H1 (cell line): ENCODE measurements at regions not wholly inside any gene's neighbourhood (a gene's known extent, or its start where the extent isn't known, plus 50 kb on each side); places are given as distances from the start of the nearest gene placed in this dataset.

ENCODE experiments used
- CTCF ChIA-PET: fragments of 300-600 bp; sonication (Branson Sonifier 250); formaldehyde crosslinking; loops from one replicate; lab custom pipeline; 2021; ENCODE audit not compliant: partially characterized antibody; lab: Charles Lee
- POLR2A ChIA-PET: fragments of 300-600 bp; sonication (Branson Sonifier 250); formaldehyde crosslinking; loops from one replicate; lab custom pipeline; 2021; ENCODE audit warnings: inconsistent platforms; ENCODE audit not compliant: partially characterized antibody; lab: Charles Lee
- DNase-seq, 2 experiments: peaks; one replicate each; pipeline versions ENCODE4 v3.0.0 to v3.0.0-alpha.2; 2010 to 2022; ENCODE audit warnings: low spot score in 2 of 2, low read depth in 1 of 2, mixed read lengths in 1 of 2
- FAIRE-seq: peaks from 2 replicates; lab custom pipeline; 2011; peaks lifted over from hg19 to GRCh38; lab: Jason Lieb, UNC
- H2AFZ ChIP-seq: 2 replicates; pipeline ENCODE4 v1.8.1; 2012; ENCODE audit warnings: low read length, inconsistent platforms
- H2AK5ac ChIP-seq: 2 replicates; pipeline ENCODE4 v1.6.1; 2013; ENCODE audit warnings: low read depth, low read length
- H2BK120ac ChIP-seq: replicated peaks from 2 replicates; pipeline ENCODE3; 2013; ENCODE audit warnings: low read depth, low read length, inconsistent platforms
- H2BK12ac ChIP-seq: 2 replicates; pipeline ENCODE4 v1.6.1; 2013; ENCODE audit warnings: low read depth, low read length
- H2BK15ac ChIP-seq: 2 replicates; pipeline ENCODE4 v1.6.1; 2013; ENCODE audit warnings: low read length
- H2BK20ac ChIP-seq: 2 replicates; pipeline ENCODE4 v1.6.1; 2013; ENCODE audit warnings: low read length
- H2BK5ac ChIP-seq: 2 replicates; pipeline ENCODE4 v1.6.1; 2013; ENCODE audit warnings: low read depth, low read length
- H3K14ac ChIP-seq: 2 replicates; pipeline ENCODE4 v1.6.1; 2013; ENCODE audit warnings: inconsistent platforms; ENCODE audit not compliant: insufficient read length
- H3K18ac ChIP-seq: 2 replicates; pipeline ENCODE4 v1.6.1; 2013; ENCODE audit warnings: low read length; ENCODE audit errors: extremely low read depth
- H3K23ac ChIP-seq: 2 replicates; pipeline ENCODE4 v1.6.1; 2013; ENCODE audit warnings: inconsistent platforms; ENCODE audit not compliant: insufficient read length
- H3K23me2 ChIP-seq: 2 replicates; pipeline ENCODE4 v1.6.1; 2013; ENCODE audit warnings: low read depth, low read length
- H3K27ac ChIP-seq: 2 replicates; pipeline ENCODE4 v1.6.1; 2011; ENCODE audit warnings: low read depth, low read length, inconsistent platforms
- H3K27me3 ChIP-seq, 4 experiments: replicated peaks in 1 of 4; 1 replicate in 1 of 4; 2 replicates in 3 of 4; pipeline versions ENCODE4 v1.6.1 to v1.8.1; 2011 to 2013; ENCODE audit warnings: low read length in 3 of 4, mild to moderate bottlenecking in 3 of 4, inconsistent platforms in 2 of 4, mixed read lengths in 2 of 4, moderate library complexity in 1 of 4; ENCODE audit not compliant: control insufficient read depth in 3 of 4, insufficient read depth in 3 of 4; ENCODE audit errors: extremely low read depth in 1 of 4
- H3K36me3 ChIP-seq, 4 experiments: 2 replicates each; pipeline versions ENCODE4 v1.6.1 to v1.8.1; 2011 to 2013; ENCODE audit warnings: mild to moderate bottlenecking in 4 of 4, low read length in 3 of 4, moderate library complexity in 2 of 4, control low read depth in 1 of 4, inconsistent platforms in 1 of 4; ENCODE audit not compliant: insufficient read depth in 4 of 4, control insufficient read depth in 2 of 4
- H3K4ac ChIP-seq: replicated peaks from 2 replicates; pipeline ENCODE3; 2013; ENCODE audit warnings: low read length, low read depth, mixed read lengths, inconsistent platforms; ENCODE audit not compliant: insufficient read length
- H3K4me1 ChIP-seq, 4 experiments: replicated peaks in 1 of 4; 1 replicate in 1 of 4; 2 replicates in 3 of 4; pipeline versions ENCODE4 v1.6.1 to v1.8.1; 2011 to 2013; ENCODE audit warnings: low read length in 3 of 4, inconsistent platforms in 2 of 4, mixed read lengths in 1 of 4; ENCODE audit not compliant: insufficient read depth in 4 of 4, control insufficient read depth in 3 of 4
- H3K4me2 ChIP-seq, 2 experiments: 2 replicates each; pipeline versions ENCODE4 v1.6.1 to v1.8.1; 2011 to 2013; ENCODE audit warnings: low read depth in 2 of 2, low read length in 2 of 2, control low read depth in 1 of 2, inconsistent platforms in 1 of 2, mild to moderate bottlenecking in 1 of 2; ENCODE audit not compliant: insufficient read depth in 1 of 2
- H3K4me3 ChIP-seq, 4 experiments: fragments of 200-600, 300-600 bp in 1 of 4; sonication (generic), shearing (Covaris generic), sonication (Bioruptor Twin) in 1 of 4; 2 replicates each; pipeline versions ENCODE4 v1.5.1 to v1.8.1; 2011 to 2016; ENCODE audit warnings: low read length in 4 of 4, low read depth in 3 of 4, control low read depth in 2 of 4, inconsistent platforms in 2 of 4, mild to moderate bottlenecking in 2 of 4, mixed read lengths in 1 of 4, moderate library complexity in 1 of 4; ENCODE audit not compliant: insufficient read depth in 2 of 4; ENCODE audit errors: extremely low read depth in 1 of 4
- H3K56ac ChIP-seq: replicated peaks from 2 replicates; pipeline ENCODE3; 2013; ENCODE audit warnings: low read depth, mild to moderate bottlenecking, mixed read lengths, low read length, inconsistent platforms; ENCODE audit not compliant: insufficient read length
- H3K79me1 ChIP-seq: 2 replicates; pipeline ENCODE4 v1.6.1; 2013; ENCODE audit warnings: low read depth, low read length, control low read depth
- H3K79me2 ChIP-seq, 2 experiments: 2 replicates each; pipeline versions ENCODE4 v1.6.1 to v1.8.1; 2012 to 2013; ENCODE audit warnings: low read length in 2 of 2, mild to moderate bottlenecking in 2 of 2, inconsistent platforms in 1 of 2; ENCODE audit not compliant: insufficient read depth in 2 of 2, control insufficient read depth in 1 of 2
- H3K9ac ChIP-seq, 4 experiments: replicated peaks in 1 of 4; 1 replicate in 1 of 4; 2 replicates in 3 of 4; pipeline versions ENCODE4 v1.6.1 to v1.8.1; 2011 to 2013; ENCODE audit warnings: low read depth in 3 of 4, low read length in 3 of 4, control low read depth in 2 of 4, mild to moderate bottlenecking in 2 of 4, moderate library complexity in 2 of 4, inconsistent platforms in 1 of 4; ENCODE audit errors: extremely low read depth in 1 of 4
- H3K9me3 ChIP-seq, 2 experiments: 2 replicates each; pipeline versions ENCODE4 v1.6.1 to v1.8.1; 2012 to 2013; ENCODE audit warnings: mild to moderate bottlenecking in 2 of 2, moderate library complexity in 2 of 2, control low read depth in 1 of 2, inconsistent platforms in 1 of 2, low read depth in 1 of 2, low read length in 1 of 2, mixed read lengths in 1 of 2; ENCODE audit not compliant: insufficient read depth in 2 of 2
- H4K20me1 ChIP-seq, 2 experiments: replicated peaks in 1 of 2; 2 replicates each; pipeline versions ENCODE3 to v1.8.1; 2011 to 2013; ENCODE audit warnings: inconsistent platforms in 2 of 2, low read length in 2 of 2, mild to moderate bottlenecking in 1 of 2; ENCODE audit not compliant: insufficient read depth in 2 of 2, control insufficient read depth in 1 of 2
- H4K5ac ChIP-seq: 2 replicates; pipeline ENCODE4 v1.6.1; 2013; ENCODE audit warnings: low read length, low read depth, mixed read lengths, inconsistent platforms; ENCODE audit not compliant: insufficient read length
- H4K8ac ChIP-seq: 2 replicates; pipeline ENCODE4 v1.8.0; 2013; ENCODE audit warnings: mild to moderate bottlenecking, moderate library complexity, low read length, inconsistent platforms; ENCODE audit not compliant: insufficient read depth; ENCODE audit errors: extremely low read depth
- H4K91ac ChIP-seq: replicated peaks from 2 replicates; pipeline ENCODE3; 2013; ENCODE audit warnings: low read length, mixed read lengths, inconsistent platforms; ENCODE audit not compliant: insufficient read length
- CHD1 ChIP-seq: IDR thresholded peaks from 2 replicates; pipeline ENCODE4 v1.6.1; 2012; ENCODE audit warnings: low read depth, low read length, improper control_type of control experiment
- CTBP2 ChIP-seq: IDR thresholded peaks from 2 replicates; pipeline ENCODE4 v1.7.0; 2011; ENCODE audit warnings: borderline replicate concordance, mild to moderate bottlenecking, moderate library complexity, mixed read lengths, low read length; ENCODE audit not compliant: insufficient read depth, insufficient read length
- EP300 ChIP-seq, 2 experiments: IDR thresholded peaks; 1 replicate in 1 of 2; 2 replicates in 1 of 2; pipeline ENCODE4 v1.6.1; 2011 to 2012; ENCODE audit warnings: low read depth in 2 of 2, low read length in 2 of 2, mild to moderate bottlenecking in 2 of 2, borderline replicate concordance in 1 of 2, inconsistent platforms in 1 of 2, moderate library complexity in 1 of 2
- FOSL1 ChIP-seq: IDR thresholded peaks from 2 replicates; pipeline ENCODE4 v1.6.1; 2011; ENCODE audit warnings: mild to moderate bottlenecking, low read depth, low read length, moderate library complexity; ENCODE audit not compliant: insufficient read depth
- KDM4A ChIP-seq: IDR thresholded peaks from one replicate; pipeline ENCODE4 v1.7.1; 2012; ENCODE audit warnings: low read depth, mild to moderate bottlenecking, moderate library complexity, low read length, inconsistent platforms; ENCODE audit not compliant: severe bottlenecking
- RNF2 ChIP-seq: fragments of 200-900, 300-1000 bp; sonication (generic); IDR thresholded peaks from 2 replicates; pipeline ENCODE4 v1.7.1; 2016; ENCODE audit warnings: borderline replicate concordance, low read depth, mild to moderate bottlenecking, antibody characterized with exemption, low read length; ENCODE audit not compliant: poor library complexity, severe bottlenecking; ENCODE audit errors: missing control alignments
- SP4 ChIP-seq: IDR thresholded peaks from 2 replicates; pipeline ENCODE4 v1.6.1; 2012; ENCODE audit warnings: low read length, inconsistent platforms
- TBP ChIP-seq: IDR thresholded peaks from 2 replicates; pipeline ENCODE4 v1.6.1; 2011; ENCODE audit warnings: low read depth, low read length, improper control_type of control experiment
- WGBS, 2 experiments: shearing (Covaris generic) in 1 of 2; methylation state at CpG; one replicate each; pipeline versions ENCODE4 v1.1.6 to v1.1.7; 2013 to 2015; ENCODE audit warnings: low lambda C conversion rate in 2 of 2, mixed read lengths in 2 of 2, inconsistent platforms in 1 of 2, low coverage in 1 of 2, missing lambda C conversion rate in 1 of 2; ENCODE audit not compliant: insufficient replicate concordance in 2 of 2, insufficient coverage in 1 of 2, insufficient read length in 1 of 2; ENCODE audit errors: extremely low coverage in 1 of 2, missing lambda C conversion rate in 1 of 2; 5-methylcytosine and 5-hydroxymethylcytosine counted together

GRCh38 chr4:189513421-189513820, 427.3 kb upstream of the FRG1 start:
- Histone ChIP-seq H2BK20ac (no peak overlapping the region), H3K9me3 (no peaks in the 10 kb centered on the region)
- WGBS, 2 experiments, result 93% methylated on average over 7 of the region's 7 CpGs; no CpG with 5 or more reads in 1 of the 2 experiments

More at GRCh38 chr4:189513421-189513820, 427.3 kb upstream of the FRG1 start:
- TF ChIP-seq EP300 (IDR thresholded peaks at IDR 0.05; ENCODE audit: borderline replicate concordance in 1 of 2, low read depth in 2 of 2, low read length in 2 of 2) (no peak), CHD1 (no peak), KDM4A (no peak), SP4 (no peak), TBP (no peak), RNF2 (no peak), CTBP2 (no peak), FOSL1 (no peak)
- H3K23ac ChIP-seq, result no peak overlapping the region
- H4K5ac ChIP-seq, result no peak overlapping the region
- no peak overlapping the region for H2AFZ ChIP-seq
- H2AK5ac ChIP-seq, result no peak overlapping the region
- no peak overlapping the region for H3K27ac ChIP-seq
- H3K4me3 ChIP-seq, result no peak overlapping the region
- no peak for FAIRE-seq
- no peak overlapping the region for H3K4ac ChIP-seq
- no peak overlapping the region for H4K8ac ChIP-seq
- no peaks in the 10 kb centered on the region for H3K36me3 ChIP-seq
- peaks cover 0 to 4% (median 0%) of the 10 kb centered on the region in 4 experiments; a peak in 3 of 7 replicates for H3K4me1 ChIP-seq
- no peak overlapping the region for H4K91ac ChIP-seq
- no peak overlapping the region for H2BK5ac ChIP-seq
- CTCF ChIA-PET, result interaction anchor here (0.9 kb wide), 1 partner anchor 280 kb away, joined by 3 read pairs; no protein-coding TSS in a partner anchor
- POLR2A ChIA-PET, result no interaction called here
- H3K4me2 ChIP-seq, result no peak overlapping the region
- no peak overlapping the region for H2BK15ac ChIP-seq
- H3K79me1 ChIP-seq, result no peaks in the 10 kb centered on the region
- H2BK120ac ChIP-seq, result no peak overlapping the region
- H3K56ac ChIP-seq, result no peak overlapping the region
- no peaks in the 10 kb centered on the region for H4K20me1 ChIP-seq
- no peak for DNase-seq
- no peaks in the 10 kb centered on the region for H3K23me2 ChIP-seq
- H3K14ac ChIP-seq, result no peak overlapping the region
- H3K27me3 ChIP-seq, result no peaks in the 10 kb centered on the region
- no peak overlapping the region for H3K18ac ChIP-seq
- H3K79me2 ChIP-seq, result no peaks in the 10 kb centered on the region
- no peak overlapping the region for H2BK12ac ChIP-seq
- no peak overlapping the region for H3K9ac ChIP-seq
